Endodermal cell (in vitro differentiated cells): ENCODE measurements at regions not wholly inside any gene's neighbourhood (a gene's known extent, or its start where the extent isn't known, plus 50 kb on each side); places are given as distances from the start of the nearest gene placed in this dataset.

Source experiments
- DNase-seq: peaks from one replicate; pipeline ENCODE4 v3.0.0-alpha.2; 2017
- H3K27ac ChIP-seq: 2 replicates; pipeline ENCODE4 v1.5.1; 2013; ENCODE audit warnings: mild to moderate bottlenecking, low read depth, low read length, moderate library complexity
- H3K27me3 ChIP-seq: 2 replicates; pipeline ENCODE4 v1.6.1; 2013; ENCODE audit warnings: mild to moderate bottlenecking, low read length, moderate library complexity; ENCODE audit not compliant: insufficient read depth, control insufficient read depth, poor library complexity, severe bottlenecking
- H3K36me3 ChIP-seq: 2 replicates; pipeline ENCODE4 v1.7.0; 2013; ENCODE audit warnings: mild to moderate bottlenecking, low read length, moderate library complexity; ENCODE audit not compliant: control insufficient read depth, insufficient read depth
- H3K4me1 ChIP-seq: one replicate; pipeline ENCODE4 v1.7.0; 2013; ENCODE audit warnings: low read length; ENCODE audit not compliant: control insufficient read depth, insufficient read depth
- H3K4me3 ChIP-seq: 2 replicates; pipeline ENCODE4 v1.5.1; 2013; ENCODE audit warnings: mild to moderate bottlenecking, low read length, moderate library complexity
- H3K9ac ChIP-seq: 2 replicates; pipeline ENCODE4 v1.6.1; 2013; ENCODE audit warnings: mild to moderate bottlenecking, low read length, moderate library complexity; ENCODE audit not compliant: poor library complexity, severe bottlenecking; ENCODE audit errors: extremely low read depth
- H3K9me3 ChIP-seq: 2 replicates; pipeline ENCODE4 v1.6.1; 2013; ENCODE audit warnings: mild to moderate bottlenecking, low read length, moderate library complexity; ENCODE audit not compliant: control insufficient read depth
- H3K27ac Mint-ChIP-seq: 2 replicates; pipeline ENCODE4 v1.8.0; 2020; ENCODE audit warnings: mixed read lengths
- H3K27me3 Mint-ChIP-seq: 2 replicates; pipeline ENCODE4 v1.8.0; 2021; ENCODE audit warnings: mild to moderate bottlenecking, mixed read lengths; ENCODE audit not compliant: insufficient read depth
- H3K36me3 Mint-ChIP-seq: 2 replicates; pipeline ENCODE4 v1.8.0; 2020; ENCODE audit warnings: low read depth, mixed read lengths
- H3K4me1 Mint-ChIP-seq: 2 replicates; pipeline ENCODE4 v1.8.0; 2020; ENCODE audit warnings: mixed read lengths
- H3K4me3 Mint-ChIP-seq: 2 replicates; pipeline ENCODE4 v1.8.0; 2020; ENCODE audit warnings: mild to moderate bottlenecking, moderate library complexity, mixed read lengths
- H3K9me3 Mint-ChIP-seq: 2 replicates; pipeline ENCODE4 v1.8.0; 2020; ENCODE audit warnings: mild to moderate bottlenecking, mixed read lengths
- WGBS, 2 experiments: methylation state at CpG; one replicate each; pipeline versions ENCODE4 v1.1.5 to v1.1.7; 2013; ENCODE audit warnings: missing lambda C conversion rate in 2 of 2, mixed read lengths in 1 of 2; ENCODE audit not compliant: insufficient coverage in 1 of 2, insufficient read length in 1 of 2; 5-methylcytosine and 5-hydroxymethylcytosine counted together
- TF ChIP-seq, protein P1 (sequence below): fragments of 200-600 bp; sonication (generic); conservative IDR thresholded peaks from 2 replicates; pipeline ENCODE4 v1.5.0; 2021; ENCODE audit warnings: antibody characterized with exemption, mild to moderate bottlenecking

DNA sequence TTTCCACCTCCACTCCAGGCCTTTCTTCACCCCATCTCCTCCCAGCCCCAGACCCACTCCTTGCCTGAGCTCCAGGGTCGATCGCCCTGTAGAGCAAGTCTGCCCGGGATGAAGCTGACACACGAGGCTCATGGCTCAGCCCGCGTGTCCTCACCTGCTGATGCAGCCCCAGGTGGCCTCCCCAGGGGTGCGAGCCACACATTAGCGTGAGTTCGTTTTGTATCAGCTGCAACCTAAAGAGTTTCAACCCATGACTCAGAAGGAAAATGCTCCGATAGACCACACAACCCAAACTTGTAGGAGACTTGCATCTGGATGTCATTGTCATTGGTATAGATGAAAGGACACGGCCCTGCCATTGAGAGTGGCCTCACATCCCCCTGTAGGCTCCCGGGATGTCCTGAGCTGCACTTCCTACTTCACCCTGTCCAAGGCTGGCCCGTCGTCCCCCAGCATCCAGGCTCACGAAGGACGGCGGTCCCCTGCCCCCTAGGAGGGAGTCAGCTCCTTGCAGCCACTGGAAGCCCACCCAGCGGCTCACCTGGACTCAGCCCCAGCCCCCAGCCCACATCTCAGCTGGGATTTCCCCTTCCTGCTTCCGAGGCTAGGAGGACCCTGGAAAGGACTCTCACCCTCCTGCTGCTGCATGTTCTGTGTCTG lies 97.7 kb downstream of the HTR5A start:
- TF ChIP-seq, protein P1, sequence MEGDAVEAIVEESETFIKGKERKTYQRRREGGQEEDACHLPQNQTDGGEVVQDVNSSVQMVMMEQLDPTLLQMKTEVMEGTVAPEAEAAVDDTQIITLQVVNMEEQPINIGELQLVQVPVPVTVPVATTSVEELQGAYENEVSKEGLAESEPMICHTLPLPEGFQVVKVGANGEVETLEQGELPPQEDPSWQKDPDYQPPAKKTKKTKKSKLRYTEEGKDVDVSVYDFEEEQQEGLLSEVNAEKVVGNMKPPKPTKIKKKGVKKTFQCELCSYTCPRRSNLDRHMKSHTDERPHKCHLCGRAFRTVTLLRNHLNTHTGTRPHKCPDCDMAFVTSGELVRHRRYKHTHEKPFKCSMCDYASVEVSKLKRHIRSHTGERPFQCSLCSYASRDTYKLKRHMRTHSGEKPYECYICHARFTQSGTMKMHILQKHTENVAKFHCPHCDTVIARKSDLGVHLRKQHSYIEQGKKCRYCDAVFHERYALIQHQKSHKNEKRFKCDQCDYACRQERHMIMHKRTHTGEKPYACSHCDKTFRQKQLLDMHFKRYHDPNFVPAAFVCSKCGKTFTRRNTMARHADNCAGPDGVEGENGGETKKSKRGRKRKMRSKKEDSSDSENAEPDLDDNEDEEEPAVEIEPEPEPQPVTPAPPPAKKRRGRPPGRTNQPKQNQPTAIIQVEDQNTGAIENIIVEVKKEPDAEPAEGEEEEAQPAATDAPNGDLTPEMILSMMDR = no peak
- Mint-ChIP-seq H3K4me1 (peaks cover 4% of the 10 kb centered on the region), H3K36me3 (no peaks in the 10 kb centered on the region), H3K9me3 (peaks cover 8% of the 10 kb centered on the region), H3K4me3 (no peak overlapping the region), H3K27ac (no peak overlapping the region), H3K27me3 (no peaks in the 10 kb centered on the region)
- WGBS, 2 experiments = 81 to 87% methylated on average over 10 to 19 of the region's 19 CpGs
- Histone ChIP-seq H3K36me3 (no peaks in the 10 kb centered on the region), H3K9ac (no peak overlapping the region), H3K27ac (no peak overlapping the region), H3K4me1 (no peaks in the 10 kb centered on the region), H3K9me3 (no peaks in the 10 kb centered on the region), H3K4me3 (no peak overlapping the region), H3K27me3 (no peaks in the 10 kb centered on the region)
- no peak for DNase-seq

DNA sequence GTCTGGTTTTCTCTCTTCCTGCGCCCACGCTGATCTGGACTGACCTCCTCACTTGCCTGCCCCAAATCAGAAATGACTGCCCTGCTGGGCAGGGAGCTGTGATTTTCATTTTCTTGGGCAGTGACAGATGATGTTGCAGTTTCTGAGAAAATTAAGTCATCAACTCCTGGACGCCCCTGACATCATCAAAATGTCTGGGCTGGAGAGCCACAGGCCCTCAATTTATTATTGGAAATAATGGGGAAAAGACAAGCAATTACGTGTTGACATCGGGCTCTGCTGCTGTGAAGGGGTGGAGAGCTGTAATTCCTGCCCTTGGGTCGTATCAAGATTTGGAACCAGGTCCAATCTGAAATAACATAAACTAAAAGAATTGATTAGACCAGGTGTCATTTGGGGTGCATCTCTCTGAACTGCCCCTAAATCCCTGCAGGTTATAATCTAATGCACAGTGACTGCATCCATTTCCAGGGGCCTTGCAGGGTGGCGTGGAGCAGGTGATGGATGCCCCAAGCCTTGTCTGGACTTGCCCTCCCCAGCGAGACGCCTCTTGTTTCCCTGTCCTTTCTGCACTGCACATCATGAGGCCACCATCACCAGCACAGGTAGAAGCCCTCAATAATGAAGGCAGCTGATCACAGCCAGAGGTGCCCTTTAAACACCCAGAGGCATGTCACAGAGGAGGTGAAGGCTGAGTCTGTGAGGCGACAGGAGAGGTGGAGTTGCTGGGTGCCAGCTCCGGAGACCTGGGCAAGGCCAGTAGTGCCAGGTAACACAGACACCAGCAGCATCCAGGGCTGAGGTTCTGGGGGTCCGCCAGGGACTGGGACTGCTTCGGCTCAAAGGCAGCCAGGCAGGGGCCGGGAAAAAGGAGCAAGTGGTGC lies 98.7 kb downstream of the HTR5A start:
- Mint-ChIP-seq H3K27ac (no peak overlapping the region), H3K9me3 (peaks cover 8% of the 10 kb centered on the region), H3K4me3 (no peak overlapping the region), H3K27me3 (no peaks in the 10 kb centered on the region), H3K36me3 (no peaks in the 10 kb centered on the region), H3K4me1 (peaks cover 4% of the 10 kb centered on the region)
- Histone ChIP-seq H3K4me3 (no peak overlapping the region), H3K4me1 (no peaks in the 10 kb centered on the region), H3K27ac (no peak overlapping the region), H3K9me3 (no peaks in the 10 kb centered on the region), H3K27me3 (no peaks in the 10 kb centered on the region), H3K9ac (no peak overlapping the region), H3K36me3 (no peaks in the 10 kb centered on the region)
- 90 to 95% methylated on average over 10 to 14 of the region's 14 CpGs for WGBS, 2 experiments
- TF ChIP-seq, protein P1 = no peak
- DNase-seq = no peak

DNA sequence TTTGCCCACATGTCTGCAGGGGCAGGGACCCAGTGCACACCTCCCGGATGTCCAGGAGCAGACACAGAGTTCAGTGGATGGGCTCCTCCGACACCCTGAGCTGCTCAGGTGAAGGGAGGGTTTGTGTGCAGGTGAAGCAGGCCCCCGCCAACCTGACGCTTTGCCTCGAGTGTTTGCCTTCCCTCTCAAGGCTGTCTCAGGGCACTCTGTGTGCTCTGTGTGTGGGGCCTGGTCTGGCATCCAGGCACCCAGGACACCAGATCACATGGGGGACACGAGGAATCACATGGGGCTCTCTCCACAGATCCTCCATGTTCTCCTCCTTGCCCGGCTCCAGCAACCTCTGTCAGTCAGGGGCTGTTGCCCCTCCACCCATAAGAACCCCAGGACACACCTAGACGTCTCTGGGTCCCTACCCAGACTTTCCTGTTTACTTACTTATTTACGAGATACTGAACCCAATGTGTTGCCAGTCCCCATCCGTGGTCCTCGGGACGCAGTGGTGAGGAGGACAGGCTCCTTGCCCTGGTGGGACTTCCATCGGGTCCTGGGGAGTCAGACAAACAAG lies 99.5 kb downstream of the HTR5A start:
- Mint-ChIP-seq H3K4me1 (peaks cover 4% of the 10 kb centered on the region), H3K27ac (no peak overlapping the region), H3K36me3 (no peaks in the 10 kb centered on the region), H3K27me3 (no peaks in the 10 kb centered on the region), H3K4me3 (no peak overlapping the region), H3K9me3 (peaks cover 8% of the 10 kb centered on the region)
- no peaks in the 10 kb centered on the region for H3K36me3 ChIP-seq
- H3K4me3 ChIP-seq = no peak overlapping the region
- TF ChIP-seq, protein P1 = no peak
- no peaks in the 10 kb centered on the region for H3K9me3 ChIP-seq
- no peaks in the 10 kb centered on the region for H3K27me3 ChIP-seq
- DNase-seq = no peak
- H3K4me1 ChIP-seq = no peaks in the 10 kb centered on the region
- no peak overlapping the region for H3K9ac ChIP-seq
- WGBS, 2 experiments = 88 to 96% methylated on average over 9 to 13 of the region's 13 CpGs
- no peak overlapping the region for H3K27ac ChIP-seq
